ENCODE measurements at regions not wholly inside any gene's neighbourhood (a gene's known extent, or its start where the extent isn't known, plus 50 kb on each side); places are given as distances from the start of the nearest gene placed in this dataset.

DNA sequence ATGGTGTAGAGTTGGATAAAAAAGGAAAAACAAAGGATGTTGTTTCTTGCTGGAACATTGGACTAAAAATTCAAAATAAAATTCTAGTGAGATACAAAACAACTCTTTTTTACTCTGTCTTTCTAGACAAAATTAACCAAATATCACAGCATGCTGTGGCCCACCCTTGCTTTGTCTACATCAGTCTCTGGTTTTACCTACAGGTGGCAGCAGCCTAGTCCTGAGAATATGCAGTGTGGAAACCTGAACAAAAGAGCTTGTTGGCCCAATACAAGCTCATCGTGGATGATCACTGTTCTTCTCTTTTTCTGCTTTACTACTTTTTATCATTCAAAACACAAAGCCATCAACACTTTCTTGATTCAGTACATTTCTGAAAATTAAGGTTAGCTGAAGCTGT lies 210.4 kb downstream of the CDH19 start:
- TF ChIP-seq EZH2 (IDR thresholded peaks at IDR 0.05) (no peak), POLR2AphosphoS5 (IDR thresholded peaks at IDR 0.05; ENCODE audit: borderline replicate concordance, low read depth, low read length) (no peak)
